Liver (tissue), 8 donors: ENCODE measurements at regions not wholly inside any gene's neighbourhood (a gene's known extent, or its start where the extent isn't known, plus 50 kb on each side); places are given as distances from the start of the nearest gene placed in this dataset.

Experiments
- DNase-seq: peaks from one replicate; pipeline ENCODE4 v3.0.0-alpha.2; 2017; ENCODE audit warnings: low spot score
- H3K27ac ChIP-seq, 2 donors: one replicate each; pipeline ENCODE4 v1.7.0; 2013; ENCODE audit warnings: inconsistent platforms in 2 of 2, low read length in 2 of 2, control low read depth in 1 of 2, low read depth in 1 of 2, mild to moderate bottlenecking in 1 of 2
- H3K27me3 ChIP-seq, 4 donors: one replicate each; pipeline versions ENCODE4 v1.6.1 to v1.7.0; 2013; ENCODE audit warnings: low read length in 3 of 4, inconsistent platforms in 1 of 4, mild to moderate bottlenecking in 1 of 4, moderate library complexity in 1 of 4; ENCODE audit not compliant: control insufficient read depth in 4 of 4, insufficient read depth in 4 of 4
- H3K36me3 ChIP-seq, 4 donors: one replicate each; pipeline versions ENCODE4 v1.6.1 to v1.7.0; 2013; ENCODE audit warnings: low read length in 3 of 4, mild to moderate bottlenecking in 3 of 4, low read depth in 1 of 4, moderate library complexity in 1 of 4; ENCODE audit not compliant: control insufficient read depth in 4 of 4, insufficient read depth in 3 of 4
- H3K4me1 ChIP-seq, 4 donors: one replicate each; pipeline versions ENCODE4 v1.6.1 to v1.7.0; 2013; ENCODE audit warnings: low read length in 3 of 4, mild to moderate bottlenecking in 3 of 4, moderate library complexity in 1 of 4; ENCODE audit not compliant: control insufficient read depth in 4 of 4, insufficient read depth in 4 of 4
- H3K4me3 ChIP-seq, 3 donors: one replicate each; pipeline versions ENCODE4 v1.6.1 to v1.7.0; 2013; ENCODE audit warnings: low read length in 3 of 3, control low read depth in 1 of 3, low read depth in 1 of 3, mild to moderate bottlenecking in 1 of 3
- H3K9ac ChIP-seq, 2 donors: one replicate each; pipeline ENCODE4 v1.7.0; 2013; ENCODE audit warnings: low read length in 2 of 2, mild to moderate bottlenecking in 2 of 2, moderate library complexity in 2 of 2, control low read depth in 1 of 2, low read depth in 1 of 2
- H3K9me3 ChIP-seq, 4 donors: one replicate each; pipeline versions ENCODE4 v1.6.1 to v1.7.0; 2013; ENCODE audit warnings: low read length in 3 of 4; ENCODE audit not compliant: control insufficient read depth in 4 of 4
- EGR1 ChIP-seq, 2 donors: IDR thresholded peaks; 2 replicates each; pipeline ENCODE4 v1.6.1; 2016 to 2018; ENCODE audit warnings: antibody characterized with exemption in 2 of 2, low read depth in 2 of 2
- FOXA1 ChIP-seq: IDR thresholded peaks from 2 replicates; pipeline ENCODE4 v1.6.1; 2016; ENCODE audit warnings: antibody characterized with exemption
- FOXA2 ChIP-seq: IDR thresholded peaks from 2 replicates; pipeline ENCODE4 v1.6.1; 2016; ENCODE audit warnings: antibody characterized with exemption
- GABPA ChIP-seq, 2 donors: IDR thresholded peaks in 1 of 2; conservative IDR thresholded peaks in 1 of 2; 2 replicates each; pipeline ENCODE4 v1.6.1; 2016; ENCODE audit warnings: antibody characterized with exemption in 2 of 2, mild to moderate bottlenecking in 1 of 2, moderate library complexity in 1 of 2
- HNF4A ChIP-seq, 2 donors: conservative IDR thresholded peaks; 2 replicates each; pipeline ENCODE4 v1.6.1; 2016; ENCODE audit warnings: antibody characterized with exemption in 2 of 2, mild to moderate bottlenecking in 2 of 2
- HNF4G ChIP-seq: IDR thresholded peaks from 2 replicates; pipeline ENCODE4 v1.6.1; 2016; ENCODE audit warnings: antibody characterized with exemption
- JUND ChIP-seq, 2 donors: IDR thresholded peaks; 2 replicates each; pipeline ENCODE4 v1.6.1; 2016; ENCODE audit warnings: antibody characterized with exemption in 2 of 2
- NR2F2 ChIP-seq: IDR thresholded peaks from 2 replicates; pipeline ENCODE4 v1.6.1; 2016; ENCODE audit warnings: antibody characterized with exemption
- RAD21 ChIP-seq, 2 donors: IDR thresholded peaks; 2 replicates each; pipeline ENCODE4 v1.6.1; 2016; ENCODE audit warnings: antibody characterized with exemption in 2 of 2, mild to moderate bottlenecking in 2 of 2
- RXRA ChIP-seq, 2 donors: IDR thresholded peaks; 2 replicates each; pipeline ENCODE4 v1.6.1; 2017 to 2018; ENCODE audit warnings: antibody characterized with exemption in 2 of 2, mild to moderate bottlenecking in 1 of 2
- SP1 ChIP-seq: IDR thresholded peaks from 2 replicates; pipeline ENCODE4 v1.6.1; 2018; ENCODE audit warnings: antibody characterized with exemption, mild to moderate bottlenecking
- TAF1 ChIP-seq: conservative IDR thresholded peaks from 2 replicates; pipeline ENCODE4 v1.6.1; 2016; ENCODE audit warnings: antibody characterized with exemption, mild to moderate bottlenecking
- YY1 ChIP-seq: IDR thresholded peaks from 2 replicates; pipeline ENCODE4 v1.6.1; 2016; ENCODE audit warnings: antibody characterized with exemption, mild to moderate bottlenecking
- WGBS: extraction: QIAGEN DNeasy Blood & Tissue Kit; methylation state at CpG from one replicate; pipeline ENCODE4 v1.1.7; 2013; 5-methylcytosine and 5-hydroxymethylcytosine counted together
- TF ChIP-seq, protein P1 (sequence below): IDR thresholded peaks from 2 replicates; pipeline ENCODE4 v1.6.1; 2016; ENCODE audit warnings: antibody characterized with exemption
- TF ChIP-seq, protein P2 (sequence below): IDR thresholded peaks from 2 replicates; pipeline ENCODE4 v1.6.1; 2016; ENCODE audit warnings: antibody characterized with exemption
- TF ChIP-seq, protein P3 (sequence below): IDR thresholded peaks from 2 replicates; pipeline ENCODE4 v1.6.1; 2016; ENCODE audit warnings: antibody characterized with exemption, mild to moderate bottlenecking
- TF ChIP-seq, protein P4 (sequence below): fragments of 150-350 bp; IDR thresholded peaks from 2 replicates; pipeline ENCODE4 v1.5.1; 2017; ENCODE audit warnings: improper control_type of control experiment, low read depth, low read length; ENCODE audit not compliant: missing input control
- TF ChIP-seq, protein P5 (sequence below): IDR thresholded peaks from 2 replicates; pipeline ENCODE4 v1.6.1; 2016; ENCODE audit warnings: antibody characterized with exemption
- donor health status: healthy.
- donor health status: healthy.
- donor health status: healthy.
- donor health status: healthy.
- donor health status: healthy.

DNA sequence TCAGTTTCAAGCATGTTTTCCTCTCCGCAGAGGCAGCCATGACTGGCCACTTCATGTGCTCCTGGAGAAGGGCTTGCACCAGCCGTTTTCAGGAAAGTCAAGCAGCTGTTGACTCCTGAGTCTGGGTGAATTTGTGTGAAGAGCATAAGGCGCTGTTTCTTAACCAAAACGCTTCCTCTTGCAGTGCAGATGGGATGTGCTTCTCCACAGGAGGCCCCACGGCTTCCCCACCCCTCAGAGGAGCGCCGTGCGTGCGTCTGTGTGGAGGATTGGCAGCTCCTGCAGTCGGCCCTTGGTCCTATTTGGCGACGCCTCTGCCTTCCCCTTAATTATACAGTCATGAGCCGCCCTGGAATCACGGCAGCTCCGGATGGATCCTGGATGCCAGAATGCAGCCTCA, 54.1 kb upstream of the B3GAT1 start:
- WGBS = 16% methylated on average over 15 of the region's 15 CpGs
- peak overlapping the region; percentile 83 to 87 for H3K27ac ChIP-seq
- no peak overlapping the region for H3K9ac ChIP-seq
- no peaks in the 10 kb centered on the region for H3K27me3 ChIP-seq
- H3K4me1 ChIP-seq = peaks cover 5 to 22% (median 15%) of the 10 kb centered on the region in 4 donors
- no peaks in the 10 kb centered on the region for H3K36me3 ChIP-seq
- no peak for DNase-seq
- H3K4me3 ChIP-seq = peak overlapping the region in 2 of 3 donors; percentile 21 to 24
- no peaks in the 10 kb centered on the region for H3K9me3 ChIP-seq
- TF ChIP-seq GABPA (IDR thresholded peaks at IDR 0.05 in 1 of 2, conservative IDR thresholded peaks at IDR 0.05 in 1 of 2) = no peak
- no peak for TF ChIP-seq TAF1
- no peak for TF ChIP-seq HNF4A (conservative IDR thresholded peaks at IDR 0.05)
- TF ChIP-seq HNF4G = no peak
- no peak for TF ChIP-seq FOXA1
- no peak for TF ChIP-seq JUND (IDR thresholded peaks at IDR 0.05)
- TF ChIP-seq, protein P1, sequence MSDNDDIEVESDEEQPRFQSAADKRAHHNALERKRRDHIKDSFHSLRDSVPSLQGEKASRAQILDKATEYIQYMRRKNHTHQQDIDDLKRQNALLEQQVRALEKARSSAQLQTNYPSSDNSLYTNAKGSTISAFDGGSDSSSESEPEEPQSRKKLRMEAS = no peak
- no peak for TF ChIP-seq RAD21 (IDR thresholded peaks at IDR 0.05)
- no peak for TF ChIP-seq FOXA2
- TF ChIP-seq NR2F2 = no peak
- TF ChIP-seq, protein P2, sequence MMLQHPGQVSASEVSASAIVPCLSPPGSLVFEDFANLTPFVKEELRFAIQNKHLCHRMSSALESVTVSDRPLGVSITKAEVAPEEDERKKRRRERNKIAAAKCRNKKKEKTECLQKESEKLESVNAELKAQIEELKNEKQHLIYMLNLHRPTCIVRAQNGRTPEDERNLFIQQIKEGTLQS = no peak
- no peak for TF ChIP-seq SP1
- TF ChIP-seq YY1 = no peak
- TF ChIP-seq RXRA (IDR thresholded peaks at IDR 0.05) = no peak
- TF ChIP-seq, protein P3, sequence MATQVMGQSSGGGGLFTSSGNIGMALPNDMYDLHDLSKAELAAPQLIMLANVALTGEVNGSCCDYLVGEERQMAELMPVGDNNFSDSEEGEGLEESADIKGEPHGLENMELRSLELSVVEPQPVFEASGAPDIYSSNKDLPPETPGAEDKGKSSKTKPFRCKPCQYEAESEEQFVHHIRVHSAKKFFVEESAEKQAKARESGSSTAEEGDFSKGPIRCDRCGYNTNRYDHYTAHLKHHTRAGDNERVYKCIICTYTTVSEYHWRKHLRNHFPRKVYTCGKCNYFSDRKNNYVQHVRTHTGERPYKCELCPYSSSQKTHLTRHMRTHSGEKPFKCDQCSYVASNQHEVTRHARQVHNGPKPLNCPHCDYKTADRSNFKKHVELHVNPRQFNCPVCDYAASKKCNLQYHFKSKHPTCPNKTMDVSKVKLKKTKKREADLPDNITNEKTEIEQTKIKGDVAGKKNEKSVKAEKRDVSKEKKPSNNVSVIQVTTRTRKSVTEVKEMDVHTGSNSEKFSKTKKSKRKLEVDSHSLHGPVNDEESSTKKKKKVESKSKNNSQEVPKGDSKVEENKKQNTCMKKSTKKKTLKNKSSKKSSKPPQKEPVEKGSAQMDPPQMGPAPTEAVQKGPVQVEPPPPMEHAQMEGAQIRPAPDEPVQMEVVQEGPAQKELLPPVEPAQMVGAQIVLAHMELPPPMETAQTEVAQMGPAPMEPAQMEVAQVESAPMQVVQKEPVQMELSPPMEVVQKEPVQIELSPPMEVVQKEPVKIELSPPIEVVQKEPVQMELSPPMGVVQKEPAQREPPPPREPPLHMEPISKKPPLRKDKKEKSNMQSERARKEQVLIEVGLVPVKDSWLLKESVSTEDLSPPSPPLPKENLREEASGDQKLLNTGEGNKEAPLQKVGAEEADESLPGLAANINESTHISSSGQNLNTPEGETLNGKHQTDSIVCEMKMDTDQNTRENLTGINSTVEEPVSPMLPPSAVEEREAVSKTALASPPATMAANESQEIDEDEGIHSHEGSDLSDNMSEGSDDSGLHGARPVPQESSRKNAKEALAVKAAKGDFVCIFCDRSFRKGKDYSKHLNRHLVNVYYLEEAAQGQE = no peak
- TF ChIP-seq, protein P4, sequence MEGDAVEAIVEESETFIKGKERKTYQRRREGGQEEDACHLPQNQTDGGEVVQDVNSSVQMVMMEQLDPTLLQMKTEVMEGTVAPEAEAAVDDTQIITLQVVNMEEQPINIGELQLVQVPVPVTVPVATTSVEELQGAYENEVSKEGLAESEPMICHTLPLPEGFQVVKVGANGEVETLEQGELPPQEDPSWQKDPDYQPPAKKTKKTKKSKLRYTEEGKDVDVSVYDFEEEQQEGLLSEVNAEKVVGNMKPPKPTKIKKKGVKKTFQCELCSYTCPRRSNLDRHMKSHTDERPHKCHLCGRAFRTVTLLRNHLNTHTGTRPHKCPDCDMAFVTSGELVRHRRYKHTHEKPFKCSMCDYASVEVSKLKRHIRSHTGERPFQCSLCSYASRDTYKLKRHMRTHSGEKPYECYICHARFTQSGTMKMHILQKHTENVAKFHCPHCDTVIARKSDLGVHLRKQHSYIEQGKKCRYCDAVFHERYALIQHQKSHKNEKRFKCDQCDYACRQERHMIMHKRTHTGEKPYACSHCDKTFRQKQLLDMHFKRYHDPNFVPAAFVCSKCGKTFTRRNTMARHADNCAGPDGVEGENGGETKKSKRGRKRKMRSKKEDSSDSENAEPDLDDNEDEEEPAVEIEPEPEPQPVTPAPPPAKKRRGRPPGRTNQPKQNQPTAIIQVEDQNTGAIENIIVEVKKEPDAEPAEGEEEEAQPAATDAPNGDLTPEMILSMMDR = no peak
- TF ChIP-seq EGR1 (IDR thresholded peaks at IDR 0.05; ENCODE audit: low read depth in 2 of 2) = no peak
- TF ChIP-seq, protein P5, sequence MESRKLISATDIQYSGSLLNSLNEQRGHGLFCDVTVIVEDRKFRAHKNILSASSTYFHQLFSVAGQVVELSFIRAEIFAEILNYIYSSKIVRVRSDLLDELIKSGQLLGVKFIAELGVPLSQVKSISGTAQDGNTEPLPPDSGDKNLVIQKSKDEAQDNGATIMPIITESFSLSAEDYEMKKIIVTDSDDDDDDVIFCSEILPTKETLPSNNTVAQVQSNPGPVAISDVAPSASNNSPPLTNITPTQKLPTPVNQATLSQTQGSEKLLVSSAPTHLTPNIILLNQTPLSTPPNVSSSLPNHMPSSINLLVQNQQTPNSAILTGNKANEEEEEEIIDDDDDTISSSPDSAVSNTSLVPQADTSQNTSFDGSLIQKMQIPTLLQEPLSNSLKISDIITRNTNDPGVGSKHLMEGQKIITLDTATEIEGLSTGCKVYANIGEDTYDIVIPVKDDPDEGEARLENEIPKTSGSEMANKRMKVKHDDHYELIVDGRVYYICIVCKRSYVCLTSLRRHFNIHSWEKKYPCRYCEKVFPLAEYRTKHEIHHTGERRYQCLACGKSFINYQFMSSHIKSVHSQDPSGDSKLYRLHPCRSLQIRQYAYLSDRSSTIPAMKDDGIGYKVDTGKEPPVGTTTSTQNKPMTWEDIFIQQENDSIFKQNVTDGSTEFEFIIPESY = no peak
